K562 (cell line): ENCODE measurements at regions not wholly inside any gene's neighbourhood (a gene's known extent, or its start where the extent isn't known, plus 50 kb on each side); places are given as distances from the start of the nearest gene placed in this dataset.

ENCODE experiments used
- ATAC-seq: fragments of 200-7000 bp; cut with Tn5 transposase; 3 replicates; pipeline ENCODE4 v1.9.1; 2020; ENCODE audit warnings: moderate library complexity
- BruUV-seq: library from RNA; stranded (reverse); fragments of 400-500 nt; replicated peaks from 2 replicates; lab custom pipeline; 2021; lab: Mats Ljungman, UMichigan
- CTCF ChIA-PET: fragments of 300-600 bp; formaldehyde crosslinking; extraction: SDS; loops from one replicate; lab custom pipeline; 2021; ENCODE audit warnings: low intra/inter-chr PET ratio; lab: Yijun Ruan, JAX
- POLR2A ChIA-PET: fragments of 300-600, 350-650 bp; sonication (Branson Sonifier 250); formaldehyde crosslinking; extraction: SDS; loops from one replicate; lab custom pipeline; 2021; ENCODE audit warnings: antibody characterized with exemption, inconsistent platforms; lab: Yijun Ruan, JAX
- DNase-seq, 4 experiments: peaks; one replicate each; pipeline versions ENCODE4 v3.0.0 to v3.0.0-alpha.2; 2011 to 2018; ENCODE audit warnings: low spot score in 3 of 4, mixed read lengths in 3 of 4; ENCODE audit errors: extremely low read depth in 1 of 4
- FAIRE-seq: peaks from 2 replicates; lab custom pipeline; 2011; peaks lifted over from hg19 to GRCh38; lab: Jason Lieb, UNC
- H2AFZ ChIP-seq: 2 replicates; pipeline ENCODE4 v1.6.0; 2011; ENCODE audit warnings: low read depth, low read length, control low read depth, inconsistent platforms
- H3K27ac ChIP-seq: fragments of 200-600 bp; 3 replicates; pipeline ENCODE4 v1.8.0; 2011; ENCODE audit warnings: low read depth, mild to moderate bottlenecking, control low read depth, inconsistent platforms, low read length, moderate library complexity, mixed read lengths; ENCODE audit errors: extremely low read depth
- H3K27me3 ChIP-seq, 2 experiments: fragments of 300-600 bp in 1 of 2; 2 replicates in 1 of 2; 3 replicates in 1 of 2; pipeline versions ENCODE4 v1.6.0 to v1.8.0; 2011; ENCODE audit warnings: inconsistent platforms in 2 of 2, low read length in 2 of 2, mild to moderate bottlenecking in 1 of 2, mixed read lengths in 1 of 2, moderate library complexity in 1 of 2; ENCODE audit not compliant: control insufficient read depth in 2 of 2, insufficient read depth in 2 of 2
- H3K36me3 ChIP-seq: fragments of 300-600 bp; 3 replicates; pipeline ENCODE4 v1.8.0; 2011; ENCODE audit warnings: mild to moderate bottlenecking, low read length, inconsistent platforms; ENCODE audit not compliant: control insufficient read depth, insufficient read depth
- H3K4me1 ChIP-seq, 2 experiments: fragments of 200-600 bp in 1 of 2; replicated peaks in 1 of 2; 2 replicates in 1 of 2; 3 replicates in 1 of 2; pipeline versions ENCODE4 v1.5.1 to v1.8.0; 2011; ENCODE audit warnings: inconsistent platforms in 2 of 2, low read length in 2 of 2, mild to moderate bottlenecking in 1 of 2, mixed read lengths in 1 of 2, moderate library complexity in 1 of 2; ENCODE audit not compliant: control insufficient read depth in 2 of 2, insufficient read depth in 2 of 2
- H3K4me2 ChIP-seq: 2 replicates; pipeline ENCODE4 v1.6.1; 2011; ENCODE audit warnings: low read length, control low read depth, inconsistent platforms, mixed read lengths; ENCODE audit not compliant: insufficient read depth
- H3K4me3 ChIP-seq: fragments of 200-600 bp; sonication (generic), shearing (Covaris generic); 2 replicates; pipeline ENCODE4 v1.5.1; 2016; ENCODE audit warnings: control low read depth, inconsistent platforms
- H3K79me2 ChIP-seq: fragments of 200-600 bp; 3 replicates; pipeline ENCODE4 v1.8.0; 2011; ENCODE audit warnings: low read length, inconsistent platforms; ENCODE audit not compliant: control insufficient read depth, insufficient read depth
- H3K9ac ChIP-seq, 2 experiments: 2 replicates each; pipeline versions ENCODE4 v1.6.0 to v1.6.1; 2011; ENCODE audit warnings: low read depth in 2 of 2, low read length in 2 of 2, control low read depth in 1 of 2, inconsistent platforms in 1 of 2, mild to moderate bottlenecking in 1 of 2, mixed read lengths in 1 of 2; ENCODE audit not compliant: insufficient read depth in 1 of 2
- H3K9me1 ChIP-seq: one replicate; pipeline ENCODE4 v1.6.0; 2011; ENCODE audit warnings: inconsistent platforms, mild to moderate bottlenecking, low read length, moderate library complexity; ENCODE audit not compliant: control insufficient read depth, insufficient read depth
- H3K9me3 ChIP-seq: replicated peaks from 2 replicates; pipeline ENCODE4 v1.5.1; 2011; ENCODE audit warnings: low read depth, low read length, inconsistent platforms; ENCODE audit not compliant: control insufficient read depth, insufficient read depth
- H4K20me1 ChIP-seq: replicated peaks from 2 replicates; pipeline ENCODE4 v1.6.1; 2011; ENCODE audit warnings: low read length, inconsistent platforms, mixed read lengths; ENCODE audit not compliant: control insufficient read depth, insufficient read depth
- CREM ChIP-seq: IDR thresholded peaks from 2 replicates; pipeline ENCODE4 v1.6.1; 2014; ENCODE audit warnings: antibody characterized with exemption, low read depth
- DMBX1 ChIP-seq: fragments of 250-450 bp; sonication (Bioruptor Pico); IDR thresholded peaks from 2 replicates; pipeline ENCODE4 v1.8.0; 2022; ENCODE audit warnings: inconsistent platforms, mild to moderate bottlenecking, moderate library complexity, borderline replicate concordance
- KHSRP ChIP-seq: fragments of 450-650 bp; IDR thresholded peaks from 2 replicates; pipeline ENCODE4 v1.6.1; 2017
- LCOR ChIP-seq: sonication (generic); formaldehyde crosslinking; IDR thresholded peaks from 2 replicates; pipeline ENCODE4 v1.8.0; 2022; ENCODE audit warnings: mild to moderate bottlenecking, missing genetic modification reagents
- NCOR1 ChIP-seq: fragments of 450-650 bp; IDR thresholded peaks from 2 replicates; pipeline ENCODE4 v1.6.1; 2016; ENCODE audit warnings: mild to moderate bottlenecking, moderate library complexity
- ZNF436 ChIP-seq: fragments of 250-450, 450-650 bp; sonication (Bioruptor Pico); formaldehyde crosslinking; IDR thresholded peaks from 2 replicates; pipeline ENCODE4 v1.7.0; 2020; ENCODE audit warnings: mild to moderate bottlenecking
- ZNF561 ChIP-seq: fragments of 450-650 bp; formaldehyde crosslinking; conservative IDR thresholded peaks from 2 replicates; pipeline ENCODE4 v1.4.0; 2020; ENCODE audit warnings: mild to moderate bottlenecking, moderate library complexity
- WGBS: fragments of 100-300 bp; shearing (Covaris generic); methylation state at CpG from one replicate; pipeline ENCODE4 v1.1.6; 2016; ENCODE audit warnings: low coverage, mixed read lengths; ENCODE audit not compliant: insufficient coverage; ENCODE audit errors: missing lambda C conversion rate; 5-methylcytosine and 5-hydroxymethylcytosine counted together
- in situ Hi-C: fragments of 300-500 bp; cut with MboI; formaldehyde crosslinking; loops from 4 replicates; pipeline ENCODE4 v1.15.0; 2018; ENCODE audit warnings: inconsistent platforms, mixed read lengths
- intact Hi-C: fragments of 100-400 bp; cut with micrococcal nuclease; formaldehyde crosslinking; loops from 2 replicates; pipeline ENCODE4 v1.14.2; 2022
- TF ChIP-seq, protein P1 (sequence below): sonication (generic); formaldehyde crosslinking; IDR thresholded peaks from 2 replicates; pipeline ENCODE4 v1.8.0; 2022; ENCODE audit warnings: missing genetic modification reagents, mild to moderate bottlenecking, borderline replicate concordance
- TF ChIP-seq, protein P2 (sequence below): fragments of 450-650 bp; formaldehyde crosslinking; IDR thresholded peaks from 2 replicates; pipeline ENCODE4 v1.4.0; 2020; ENCODE audit warnings: mild to moderate bottlenecking, mixed read lengths

- Histone ChIP-seq H3K9me3 (no peaks in the 10 kb centered on the region), H3K27ac (no peak overlapping the region), H4K20me1 (no peaks in the 10 kb centered on the region), H3K9ac (no peak overlapping the region), H3K79me2 (no peaks in the 10 kb centered on the region), H3K4me1 (peaks cover 0 to 3% of the 10 kb centered on the region in 2 experiments; a peak in 1 of 5 replicates), H3K4me3 (no peak overlapping the region), H2AFZ (no peak overlapping the region), H3K9me1 (no peaks in the 10 kb centered on the region), H3K4me2 (no peak overlapping the region), H3K36me3 (no peaks in the 10 kb centered on the region), H3K27me3 (peaks cover 22 to 33% of the 10 kb centered on the region in 2 experiments; a peak in 4 of 5 replicates)
- DNase-seq = no peak
- 8% methylated on average over 7 of the region's 7 CpGs for WGBS
- BruUV-seq = no TSS peak
- in situ Hi-C loops = no loop called here
- FAIRE-seq = no peak
- CTCF ChIA-PET = no interaction called here
- ATAC-seq = no peak
- TF ChIP-seq LCOR (CRISPR knock-in tag) (no peak), CREM (no peak), DMBX1 (no peak), NCOR1 (no peak), KHSRP (no peak), ZNF561 (no peak), ZNF436 (CRISPR knock-in tag) (no peak)
- TF ChIP-seq, protein P1, sequence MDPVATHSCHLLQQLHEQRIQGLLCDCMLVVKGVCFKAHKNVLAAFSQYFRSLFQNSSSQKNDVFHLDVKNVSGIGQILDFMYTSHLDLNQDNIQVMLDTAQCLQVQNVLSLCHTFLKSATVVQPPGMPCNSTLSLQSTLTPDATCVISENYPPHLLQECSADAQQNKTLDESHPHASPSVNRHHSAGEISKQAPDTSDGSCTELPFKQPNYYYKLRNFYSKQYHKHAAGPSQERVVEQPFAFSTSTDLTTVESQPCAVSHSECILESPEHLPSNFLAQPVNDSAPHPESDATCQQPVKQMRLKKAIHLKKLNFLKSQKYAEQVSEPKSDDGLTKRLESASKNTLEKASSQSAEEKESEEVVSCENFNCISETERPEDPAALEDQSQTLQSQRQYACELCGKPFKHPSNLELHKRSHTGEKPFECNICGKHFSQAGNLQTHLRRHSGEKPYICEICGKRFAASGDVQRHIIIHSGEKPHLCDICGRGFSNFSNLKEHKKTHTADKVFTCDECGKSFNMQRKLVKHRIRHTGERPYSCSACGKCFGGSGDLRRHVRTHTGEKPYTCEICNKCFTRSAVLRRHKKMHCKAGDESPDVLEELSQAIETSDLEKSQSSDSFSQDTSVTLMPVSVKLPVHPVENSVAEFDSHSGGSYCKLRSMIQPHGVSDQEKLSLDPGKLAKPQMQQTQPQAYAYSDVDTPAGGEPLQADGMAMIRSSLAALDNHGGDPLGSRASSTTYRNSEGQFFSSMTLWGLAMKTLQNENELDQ (CRISPR knock-in tag) = no peak
- TF ChIP-seq, protein P2, sequence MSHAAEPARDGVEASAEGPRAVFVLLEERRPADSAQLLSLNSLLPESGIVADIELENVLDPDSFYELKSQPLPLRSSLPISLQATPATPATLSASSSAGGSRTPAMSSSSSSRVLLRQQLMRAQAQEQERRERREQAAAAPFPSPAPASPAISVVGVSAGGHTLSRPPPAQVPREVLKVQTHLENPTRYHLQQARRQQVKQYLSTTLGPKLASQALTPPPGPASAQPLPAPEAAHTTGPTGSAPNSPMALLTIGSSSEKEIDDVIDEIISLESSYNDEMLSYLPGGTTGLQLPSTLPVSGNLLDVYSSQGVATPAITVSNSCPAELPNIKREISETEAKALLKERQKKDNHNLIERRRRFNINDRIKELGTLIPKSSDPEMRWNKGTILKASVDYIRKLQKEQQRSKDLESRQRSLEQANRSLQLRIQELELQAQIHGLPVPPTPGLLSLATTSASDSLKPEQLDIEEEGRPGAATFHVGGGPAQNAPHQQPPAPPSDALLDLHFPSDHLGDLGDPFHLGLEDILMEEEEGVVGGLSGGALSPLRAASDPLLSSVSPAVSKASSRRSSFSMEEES (CRISPR knock-in tag) = no peak
- POLR2A ChIA-PET = no interaction called here
- intact Hi-C loops = no loop called here
Observed at GRCh38 chr17:36856222-36856621, 81.1 kb upstream of the LHX1 start.
